GM19463 (cell line): ENCODE measurements at regions not wholly inside any gene's neighbourhood (a gene's known extent, or its start where the extent isn't known, plus 50 kb on each side); places are given as distances from the start of the nearest gene placed in this dataset.
"Not testable (repeated sequence)": the region's sequence is repeated elsewhere in the genome, so short reads cannot be mapped to it uniquely, and the experiment has no call there.

ENCODE experiments used
- ATAC-seq: cut with Tn5 transposase; IDR thresholded peaks from one replicate; pipeline ENCODE4 v1.9.1; 2021; ENCODE audit warnings: mild to moderate bottlenecking, moderate library complexity; ENCODE audit not compliant: unreplicated experiment

DNA sequence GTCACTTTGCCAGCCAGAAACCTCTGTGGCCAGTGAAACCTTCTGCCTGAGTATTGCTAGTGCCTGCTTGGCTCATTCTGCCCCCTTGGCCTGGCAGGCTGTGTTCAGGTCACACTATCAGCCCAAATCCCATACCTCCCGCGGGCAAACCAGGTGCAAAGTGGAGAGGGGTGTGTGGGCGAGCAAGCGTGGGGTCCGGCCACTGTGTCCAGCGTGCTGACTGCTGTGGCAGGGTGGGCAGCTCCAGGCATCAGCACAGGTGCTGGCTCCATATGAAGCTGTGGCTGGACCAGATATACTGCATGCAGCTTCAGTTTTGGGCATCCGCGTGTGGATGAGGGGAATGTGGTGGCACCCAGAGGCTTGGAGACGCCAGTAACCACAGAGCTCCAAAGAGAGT lies 576.5 kb upstream of the EDIL3 start:
- ATAC-seq, result no peak

DNA sequence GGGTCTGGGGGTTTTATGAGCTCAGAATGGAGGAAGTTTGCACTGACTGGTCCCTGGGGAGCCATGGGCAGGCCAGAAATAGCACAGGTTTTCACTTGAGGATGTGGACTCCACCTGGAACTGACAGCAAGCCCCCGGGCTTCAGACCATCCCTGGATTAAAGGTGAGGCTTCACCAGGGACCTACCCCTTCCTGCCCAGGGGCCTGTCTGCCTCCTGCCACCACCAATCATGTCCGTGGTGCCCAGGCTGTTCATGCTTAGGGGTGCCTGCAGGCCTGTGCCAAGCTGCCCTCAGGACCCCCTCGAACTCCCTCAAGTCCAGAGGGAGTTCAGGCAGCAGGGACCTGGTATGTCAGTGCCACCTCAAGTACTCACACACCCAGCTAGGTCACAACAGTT lies 577.2 kb upstream of the EDIL3 start:
- ATAC-seq, result no peak

DNA sequence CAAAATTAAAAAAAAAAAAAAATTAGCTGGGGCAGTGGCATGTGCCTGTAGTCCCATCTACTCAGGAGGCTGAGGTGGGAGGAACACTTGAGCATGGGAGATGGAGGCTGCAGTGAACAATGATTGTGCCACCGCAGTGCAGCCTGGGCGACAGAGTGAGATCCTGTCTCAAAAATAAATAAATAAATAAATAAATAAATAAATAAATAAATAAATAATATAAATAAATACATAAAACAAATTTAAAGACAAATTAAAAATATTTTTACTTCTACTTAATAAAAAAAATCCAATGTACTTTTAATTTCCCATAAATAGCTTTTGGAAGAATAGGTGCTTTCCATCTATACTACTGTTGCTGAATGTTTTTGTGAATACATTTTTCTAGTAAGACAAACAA lies 598.4 kb upstream of the EDIL3 start:
- no peak for ATAC-seq

DNA sequence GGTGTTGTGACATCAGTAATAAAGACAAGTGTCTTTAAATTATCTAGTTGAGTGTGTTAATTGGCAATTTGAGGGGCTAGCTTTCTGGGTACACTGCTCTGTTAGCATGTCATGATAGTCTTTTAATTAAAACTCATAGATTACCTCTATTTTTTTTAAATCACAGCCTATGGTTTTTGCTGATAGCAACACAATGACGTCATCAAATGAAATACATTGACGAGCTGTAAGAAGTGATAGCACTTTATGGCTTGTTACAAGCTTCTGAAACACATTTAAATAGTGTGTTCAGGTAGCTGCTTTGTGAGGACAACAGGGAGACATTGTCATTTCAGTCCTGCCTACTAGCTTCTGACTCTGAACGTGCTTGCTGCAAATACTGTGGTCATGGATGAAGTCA lies 600.5 kb upstream of the EDIL3 start:
- ATAC-seq, result no peak

DNA sequence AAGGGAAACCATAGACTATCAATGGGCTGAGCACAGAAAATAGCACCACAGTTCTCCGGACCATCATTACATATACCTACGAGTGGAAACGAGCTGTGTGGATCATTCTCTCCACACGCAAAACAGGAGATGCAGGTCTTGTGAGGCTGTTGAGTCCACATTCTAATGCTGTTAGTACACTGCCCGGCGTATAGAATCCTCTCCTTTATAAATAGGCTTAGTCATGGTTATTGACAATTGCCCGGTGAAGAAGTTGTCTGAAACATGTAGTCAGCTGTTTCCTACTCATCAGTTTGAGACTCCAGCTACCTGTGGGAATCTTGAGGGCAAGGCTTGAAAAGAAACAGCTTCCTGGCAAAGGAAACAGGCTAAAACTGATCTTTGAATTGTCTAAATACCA lies 602.0 kb upstream of the EDIL3 start:
- ATAC-seq, result no peak

DNA sequence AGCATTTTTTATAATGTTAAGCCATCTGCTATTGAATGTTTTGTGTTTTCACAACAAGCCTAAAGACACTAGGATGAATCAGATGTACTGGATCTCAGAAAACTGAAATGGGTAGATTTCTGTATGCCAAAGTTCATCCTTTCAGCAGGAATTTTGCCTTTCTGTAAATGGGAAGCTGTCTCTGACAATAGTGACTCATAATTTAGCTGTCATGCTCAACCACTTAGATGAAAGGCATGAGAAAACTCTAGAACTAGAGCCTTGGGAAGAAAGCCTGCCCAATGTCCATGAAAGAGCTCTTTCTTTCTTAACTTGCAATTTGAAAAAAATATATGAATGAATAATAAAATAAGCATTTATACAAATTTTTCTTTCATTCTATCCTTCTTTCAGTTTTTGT lies 616.0 kb upstream of the EDIL3 start:
- no peak for ATAC-seq

DNA sequence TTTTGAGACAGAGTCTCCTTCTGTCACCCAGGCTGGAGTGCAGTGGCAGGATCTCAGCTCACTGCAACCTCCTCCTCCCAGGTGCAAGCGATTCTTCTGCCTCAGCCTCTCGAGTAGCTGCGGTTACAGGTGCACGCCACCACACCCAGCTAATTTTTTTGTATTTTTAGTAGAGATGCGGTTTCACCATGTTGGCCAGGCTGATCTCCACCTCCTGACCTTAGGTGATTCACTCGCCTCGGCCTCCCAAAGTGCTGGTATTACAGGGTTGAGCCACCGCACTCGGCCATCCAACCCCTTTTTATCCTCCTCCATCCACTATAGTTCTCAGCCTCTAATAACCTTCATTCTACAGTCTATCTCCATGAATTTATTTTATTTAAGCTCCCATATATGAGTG lies 617.3 kb upstream of the EDIL3 start:
- ATAC-seq, result not testable (repeated sequence)

DNA sequence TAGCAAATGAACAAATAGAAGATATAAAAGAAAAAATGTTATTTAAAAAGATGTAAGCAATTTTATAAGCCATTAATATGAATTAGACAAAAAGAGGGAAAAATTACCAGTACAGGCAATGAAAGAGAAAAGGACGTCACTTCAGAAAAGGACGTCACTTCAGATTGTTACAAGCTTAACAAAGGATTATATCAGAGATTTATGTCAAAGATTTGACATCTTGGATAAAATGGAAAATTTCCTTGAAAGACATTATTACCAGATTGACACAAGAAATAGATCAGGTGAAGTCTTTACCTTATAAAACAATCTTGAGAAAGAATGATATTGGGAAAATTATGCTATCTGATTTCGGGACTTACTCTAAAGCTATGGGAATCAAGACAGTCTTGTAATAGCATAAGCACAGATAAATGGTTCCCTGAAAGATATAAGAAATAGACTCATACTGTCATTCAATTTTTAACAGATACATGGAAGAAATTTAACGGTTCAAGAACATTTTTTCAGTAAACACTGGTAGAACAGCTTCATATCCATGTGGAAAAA lies 625.4 kb upstream of the EDIL3 start:
- no peak for ATAC-seq

DNA sequence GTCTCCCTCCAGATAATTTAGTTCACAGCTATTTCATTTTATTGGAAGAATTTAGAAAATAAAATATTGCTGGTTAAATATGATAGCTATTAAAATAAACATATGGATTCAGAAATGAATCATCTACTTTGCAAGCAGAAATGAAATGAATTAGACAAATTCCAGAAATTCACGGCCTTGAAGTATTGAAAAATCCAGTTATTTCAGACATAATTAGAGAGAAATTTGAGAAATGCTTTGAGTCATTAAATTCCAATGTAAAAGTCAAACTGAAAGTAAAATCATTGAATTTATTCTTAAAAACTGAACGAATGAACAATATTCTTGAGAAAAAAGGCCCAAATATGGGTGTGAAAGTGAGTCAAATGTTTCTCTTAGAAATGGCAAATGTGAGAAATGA lies 632.6 kb upstream of the EDIL3 start:
- ATAC-seq, result no peak

DNA sequence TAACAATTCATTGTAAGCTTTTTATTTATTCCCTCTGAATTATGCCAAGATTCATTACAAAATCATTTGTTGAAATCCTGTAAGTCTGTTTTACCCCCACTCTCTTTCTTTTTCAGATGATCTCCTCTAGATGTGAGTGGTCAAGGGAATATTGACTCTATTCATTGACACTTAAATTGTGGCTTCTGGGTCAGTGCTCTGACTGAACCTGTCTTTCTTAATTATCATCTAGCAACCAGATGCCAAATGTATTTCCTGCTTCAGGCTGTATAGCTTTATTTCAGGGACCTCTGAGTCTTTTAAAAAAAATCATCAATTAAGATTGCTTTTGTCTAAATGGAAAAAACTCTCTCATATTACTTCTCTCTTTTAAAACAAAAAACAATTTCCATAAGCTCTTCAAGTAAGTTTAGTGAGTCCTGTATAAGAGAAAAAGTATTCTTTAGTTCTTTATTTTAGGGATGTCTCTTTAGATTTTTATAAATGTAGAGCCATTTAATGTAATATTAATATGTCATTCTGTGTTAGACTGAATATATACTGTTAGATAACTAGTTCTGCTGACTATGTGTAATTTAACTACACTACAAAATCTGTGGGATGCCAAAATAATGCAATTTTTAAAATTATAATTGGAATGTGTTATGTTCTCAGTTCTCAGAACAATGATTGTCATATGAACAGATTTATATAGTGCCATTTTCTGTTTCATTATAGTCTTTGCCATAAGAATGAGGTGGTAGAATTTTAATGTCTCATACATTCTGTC lies 645.8 kb upstream of the EDIL3 start:
- no peak for ATAC-seq

DNA sequence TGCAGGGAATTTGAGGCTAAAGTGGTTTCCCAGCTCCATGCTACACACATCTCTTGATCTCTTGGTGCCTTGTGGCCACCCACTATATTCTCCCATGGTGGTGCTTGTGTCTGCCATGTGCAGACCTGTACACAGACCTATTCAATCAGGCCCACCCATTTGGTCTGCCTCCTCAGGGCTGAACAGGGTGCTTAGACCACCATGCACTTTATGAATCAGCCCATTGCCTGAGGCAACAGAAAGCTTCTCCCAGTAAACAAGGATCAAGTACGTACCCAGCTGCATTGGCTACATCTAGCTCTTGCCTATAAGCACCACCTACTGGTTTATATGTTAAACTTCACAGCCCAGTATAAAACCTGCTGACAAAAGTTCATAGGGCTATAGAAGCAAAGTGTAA lies 664.3 kb upstream of the EDIL3 start:
- peak; percentile 45 for ATAC-seq

DNA sequence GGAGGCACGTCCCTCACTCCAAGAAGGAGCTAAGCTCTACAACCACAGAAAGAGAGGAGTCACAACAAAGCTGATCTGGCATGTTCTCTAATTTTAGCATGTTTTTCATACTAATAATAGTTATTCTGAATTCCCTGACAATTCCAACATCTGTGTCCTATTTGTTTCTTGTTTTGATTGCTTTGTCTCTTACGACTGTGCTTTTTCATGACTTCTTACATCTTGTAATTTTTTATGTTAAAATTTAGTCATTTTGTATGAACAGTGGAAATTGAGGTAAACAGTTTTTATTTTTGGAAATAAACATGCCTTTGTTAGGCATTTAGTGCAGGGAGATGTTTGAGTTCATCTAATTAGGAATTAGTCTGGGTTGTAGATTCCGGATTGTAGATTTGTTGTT lies 668.1 kb upstream of the EDIL3 start:
- no peak for ATAC-seq

DNA sequence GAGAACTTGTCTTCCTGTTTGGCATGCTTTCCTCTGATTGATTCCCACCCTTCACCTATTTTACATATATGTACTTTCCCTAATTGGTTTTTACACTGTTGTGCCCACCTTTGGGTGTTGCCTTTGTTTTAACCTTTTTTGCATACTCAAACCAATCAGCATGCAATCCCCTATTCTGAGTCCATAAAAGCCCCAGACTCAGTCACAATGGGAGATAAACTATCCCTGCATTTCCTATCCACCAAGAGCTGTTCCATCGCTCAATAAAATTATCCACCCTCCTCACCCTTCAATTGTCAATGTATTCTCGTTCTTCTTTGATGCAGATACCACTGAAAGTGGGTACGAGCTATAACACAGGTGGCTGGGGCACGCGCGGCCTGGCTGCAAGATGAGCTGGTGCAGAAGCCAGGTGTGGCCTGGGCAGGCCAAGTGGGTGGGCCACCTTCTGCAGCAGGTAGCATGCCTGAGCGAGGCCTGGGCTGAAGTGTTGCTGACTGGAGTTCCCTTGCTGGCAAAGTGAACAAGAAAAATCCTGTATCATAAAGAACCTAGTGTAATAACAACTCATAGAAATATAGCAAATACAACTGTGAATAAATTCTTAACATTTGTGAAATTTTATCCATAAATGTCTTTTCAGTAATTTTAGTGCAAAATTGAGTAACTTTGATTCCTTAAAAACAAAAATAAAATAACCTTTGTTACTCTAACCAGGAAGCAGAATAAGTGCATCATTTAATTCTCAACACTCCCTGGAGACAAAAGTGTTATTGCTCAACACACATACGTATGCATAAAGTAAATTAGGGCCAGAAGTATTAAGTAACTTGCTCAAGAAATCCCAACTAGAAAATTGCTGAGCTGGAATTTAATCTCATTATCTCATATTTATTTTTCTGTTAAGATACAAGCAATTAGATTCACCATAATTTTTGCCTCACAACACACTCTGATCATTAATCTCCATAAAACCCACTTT lies 685.3 kb upstream of the EDIL3 start:
- ATAC-seq, result no peak

DNA sequence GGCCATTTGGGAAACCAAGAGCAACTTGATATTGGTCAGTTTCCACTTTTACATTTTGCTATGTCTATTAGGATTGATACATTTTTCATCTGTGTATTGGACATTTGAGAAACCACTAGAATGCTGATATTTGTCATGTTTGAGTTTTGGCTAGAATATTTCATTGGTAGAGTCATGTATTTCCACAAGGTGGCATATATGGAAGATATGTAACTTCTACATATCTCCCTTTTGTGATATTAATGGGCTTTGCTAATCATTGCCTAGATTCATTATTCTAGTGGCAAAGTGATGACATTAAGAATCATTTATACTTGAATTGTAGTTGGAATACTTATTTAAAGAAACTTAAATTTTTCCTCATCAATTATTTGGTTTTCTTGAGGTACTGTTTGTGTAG lies 692.9 kb upstream of the EDIL3 start:
- ATAC-seq, result no peak

DNA sequence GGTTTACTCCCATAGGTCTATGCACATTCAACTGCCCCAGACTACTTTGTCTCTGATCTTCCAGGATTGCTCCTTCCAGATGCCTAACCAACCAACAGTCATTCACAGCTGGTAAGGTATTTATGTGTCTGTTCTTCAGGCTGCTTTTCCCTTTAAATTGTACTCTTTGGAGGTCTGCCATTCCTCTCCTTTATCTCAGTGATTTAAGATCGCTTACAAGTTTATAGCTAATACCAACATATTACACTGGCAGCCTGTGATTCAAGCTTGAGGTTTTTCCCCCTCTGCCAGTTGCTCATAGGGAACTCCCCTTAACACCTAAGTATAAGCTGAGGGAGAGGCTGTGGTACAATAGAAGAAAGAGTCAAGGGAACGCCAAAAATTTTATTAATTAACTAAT lies 711.7 kb upstream of the EDIL3 start:
- no peak for ATAC-seq

DNA sequence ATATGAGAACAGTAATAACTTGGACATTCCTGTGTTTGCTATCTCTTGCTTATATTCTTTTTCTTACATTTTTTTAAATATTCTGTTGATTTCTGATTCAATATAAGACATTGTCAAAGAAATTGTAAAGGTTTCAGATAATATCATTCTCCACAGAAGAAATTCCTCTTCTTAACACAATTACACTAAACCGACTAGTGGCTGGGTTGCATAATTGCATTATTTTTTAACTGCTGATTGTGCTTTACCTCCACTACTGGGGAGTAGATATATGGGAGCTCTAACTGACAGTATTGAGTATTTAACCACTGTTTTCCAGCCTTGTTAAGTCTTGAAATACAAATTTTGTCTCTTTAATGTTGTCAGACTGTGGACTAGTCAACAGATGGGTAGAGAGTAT lies 723.8 kb upstream of the EDIL3 start:
- no peak for ATAC-seq

DNA sequence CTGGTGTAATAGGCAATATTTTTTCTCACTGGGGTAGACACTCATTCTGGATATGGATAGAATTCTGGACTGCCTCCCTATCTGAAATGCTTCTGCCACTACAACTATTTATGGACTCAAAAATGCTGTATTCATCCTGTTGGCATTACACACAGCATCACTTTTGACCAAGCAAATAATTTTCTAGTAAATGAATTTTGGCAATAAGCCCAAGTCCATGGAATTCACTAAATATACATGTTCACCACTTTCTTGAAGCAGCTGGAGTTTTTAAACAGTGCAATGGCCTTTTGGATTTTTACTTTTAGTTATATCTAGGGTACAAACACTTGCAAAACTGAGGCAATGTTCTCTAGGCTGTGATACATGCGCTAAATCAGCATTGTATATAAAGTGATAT lies 724.9 kb upstream of the EDIL3 start:
- no peak for ATAC-seq

DNA sequence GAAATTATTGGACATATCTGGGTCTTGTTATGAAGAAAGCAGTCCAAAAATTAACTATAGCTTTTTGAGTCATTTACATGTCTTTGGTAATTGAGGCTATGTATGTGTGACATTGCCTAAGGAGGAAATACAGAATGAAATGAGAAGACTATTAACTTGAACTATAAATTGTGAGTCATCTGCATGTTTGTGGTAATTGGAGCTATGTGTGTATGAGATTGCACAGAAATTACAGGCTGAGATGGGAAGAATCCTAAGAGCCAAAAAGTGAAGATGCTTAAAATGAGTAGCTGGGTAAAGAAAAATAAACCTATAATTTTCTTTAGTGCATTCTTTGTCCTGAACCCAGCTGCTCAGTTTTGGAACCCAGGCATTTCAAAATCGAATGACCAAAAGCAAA lies 747.6 kb upstream of the EDIL3 start:
- no peak for ATAC-seq

DNA sequence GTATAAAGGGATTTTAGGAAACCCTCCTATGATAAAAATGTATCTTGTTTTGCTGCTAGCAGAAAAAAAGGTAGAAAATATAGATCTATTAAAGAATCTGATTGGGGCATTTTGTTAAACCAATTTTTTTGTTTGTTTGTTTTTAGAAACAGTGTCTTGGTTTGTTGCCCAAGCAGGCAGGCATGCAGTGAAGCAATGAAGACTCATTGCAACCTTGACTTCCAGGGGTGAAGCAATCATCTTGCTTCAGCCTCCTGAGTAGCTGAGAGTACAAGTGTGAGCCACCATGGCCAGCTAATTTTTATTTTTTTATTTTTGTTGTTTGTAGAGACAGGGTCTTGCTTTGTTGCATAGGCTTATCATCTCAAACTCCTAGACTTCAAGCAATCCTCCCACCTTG lies 755.8 kb upstream of the EDIL3 start:
- ATAC-seq, result no peak

DNA sequence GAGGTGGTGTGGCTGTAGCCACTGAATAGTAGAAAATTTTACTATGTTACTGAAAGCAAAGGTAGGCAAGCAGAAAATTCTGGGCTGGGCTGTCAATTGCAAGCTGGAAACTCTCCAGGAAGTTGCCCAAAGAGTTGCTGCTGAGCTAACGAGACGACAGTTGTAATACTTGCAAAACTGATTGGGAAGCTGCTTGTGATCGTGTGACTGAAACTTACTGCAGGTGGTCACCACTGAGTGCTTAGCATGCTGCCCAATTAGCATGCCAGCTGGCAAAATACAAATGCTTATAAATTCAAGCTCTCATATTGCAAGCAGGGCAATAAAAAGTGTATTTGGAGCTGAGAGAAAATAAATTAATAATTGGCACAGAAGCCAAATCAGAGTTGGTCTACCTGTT lies 758.5 kb upstream of the EDIL3 start:
- ATAC-seq, result no peak

DNA sequence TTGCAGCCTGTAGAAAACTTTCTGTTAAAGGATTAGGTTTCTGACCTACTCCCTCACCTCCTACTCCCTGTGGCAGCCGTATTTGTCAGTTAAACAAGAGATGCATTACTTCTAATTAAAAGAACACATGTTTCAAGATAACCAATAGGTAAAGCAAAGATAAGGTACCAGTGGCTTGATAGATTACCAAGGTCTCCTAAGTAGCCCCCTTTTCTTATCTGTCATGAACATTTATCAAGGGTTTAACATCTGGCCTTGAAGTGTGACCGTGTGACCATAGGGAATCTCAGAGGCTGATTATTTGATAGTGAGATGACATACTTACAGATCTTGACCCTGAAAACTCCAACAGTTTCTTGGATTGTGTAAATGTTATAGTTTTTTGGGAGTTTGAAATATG lies 764.0 kb upstream of the EDIL3 start:
- ATAC-seq, result no peak

DNA sequence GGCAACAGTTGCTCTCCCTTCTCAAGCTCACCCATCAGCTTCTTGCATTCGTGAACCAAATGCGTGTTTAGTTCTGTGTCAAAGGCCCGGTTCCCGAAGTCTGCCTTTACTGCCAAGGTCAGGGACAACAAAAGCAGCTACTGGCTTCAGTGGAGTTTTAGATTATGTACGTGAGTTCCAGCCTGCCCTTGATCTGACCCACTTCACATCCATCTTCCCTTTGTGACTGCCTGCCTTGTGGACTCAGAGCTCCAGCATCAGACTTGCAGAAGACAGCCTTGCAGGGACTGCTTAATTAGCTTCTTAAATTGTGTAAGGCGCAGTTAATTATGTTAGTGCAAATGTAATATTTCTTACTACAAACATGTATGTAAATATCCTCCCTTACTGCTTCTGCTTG lies 774.7 kb upstream of the EDIL3 start:
- no peak for ATAC-seq
